OCI-LY3 (cell line): ENCODE measurements at regions not wholly inside any gene's neighbourhood (a gene's known extent, or its start where the extent isn't known, plus 50 kb on each side); places are given as distances from the start of the nearest gene placed in this dataset.

ENCODE experiments used
- EZH2phosphoT487 ChIP-seq: fragments of 200-600 bp; shearing (Covaris generic); IDR thresholded peaks from 2 replicates; pipeline ENCODE4 v1.6.1; 2018; ENCODE audit warnings: antibody characterized with exemption, mixed run types, low read depth
- TF ChIP-seq, protein P1 (sequence below): fragments of 200-600, 300-600 bp; sonication (generic); IDR thresholded peaks from 2 replicates; pipeline ENCODE4 v1.5.1; 2014; ENCODE audit warnings: antibody characterized with exemption, low read length, low read depth

DNA sequence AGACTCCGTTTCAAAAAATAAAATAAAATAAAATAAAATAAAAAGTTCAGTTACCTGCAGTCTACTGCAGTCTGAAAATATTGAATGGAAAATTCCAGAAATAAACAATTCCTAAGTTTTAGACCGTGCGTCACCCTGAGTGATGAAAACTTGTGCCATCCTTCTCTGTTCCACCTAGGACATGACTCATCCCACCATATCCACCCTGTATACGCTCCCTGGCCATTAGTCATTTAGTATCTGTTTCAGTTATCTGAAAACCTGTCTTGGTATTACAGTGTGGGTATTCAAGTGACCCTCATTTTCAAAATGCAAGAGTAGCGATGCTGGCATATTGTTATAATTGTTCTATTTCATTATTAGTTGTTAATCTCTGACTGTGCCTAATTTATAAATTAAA is 51.8 kb upstream of the TEX48 start:
- TF ChIP-seq, protein P1, sequence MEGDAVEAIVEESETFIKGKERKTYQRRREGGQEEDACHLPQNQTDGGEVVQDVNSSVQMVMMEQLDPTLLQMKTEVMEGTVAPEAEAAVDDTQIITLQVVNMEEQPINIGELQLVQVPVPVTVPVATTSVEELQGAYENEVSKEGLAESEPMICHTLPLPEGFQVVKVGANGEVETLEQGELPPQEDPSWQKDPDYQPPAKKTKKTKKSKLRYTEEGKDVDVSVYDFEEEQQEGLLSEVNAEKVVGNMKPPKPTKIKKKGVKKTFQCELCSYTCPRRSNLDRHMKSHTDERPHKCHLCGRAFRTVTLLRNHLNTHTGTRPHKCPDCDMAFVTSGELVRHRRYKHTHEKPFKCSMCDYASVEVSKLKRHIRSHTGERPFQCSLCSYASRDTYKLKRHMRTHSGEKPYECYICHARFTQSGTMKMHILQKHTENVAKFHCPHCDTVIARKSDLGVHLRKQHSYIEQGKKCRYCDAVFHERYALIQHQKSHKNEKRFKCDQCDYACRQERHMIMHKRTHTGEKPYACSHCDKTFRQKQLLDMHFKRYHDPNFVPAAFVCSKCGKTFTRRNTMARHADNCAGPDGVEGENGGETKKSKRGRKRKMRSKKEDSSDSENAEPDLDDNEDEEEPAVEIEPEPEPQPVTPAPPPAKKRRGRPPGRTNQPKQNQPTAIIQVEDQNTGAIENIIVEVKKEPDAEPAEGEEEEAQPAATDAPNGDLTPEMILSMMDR, result no peak
- no peak for TF ChIP-seq EZH2phosphoT487
